GM21825 (cell line): ENCODE measurements at regions not wholly inside any gene's neighbourhood (a gene's known extent, or its start where the extent isn't known, plus 50 kb on each side); places are given as distances from the start of the nearest gene placed in this dataset.
"Not testable (repeated sequence)": the region's sequence is repeated elsewhere in the genome, so short reads cannot be mapped to it uniquely, and the experiment has no call there.

Experiments
- ATAC-seq: cut with Tn5 transposase; IDR thresholded peaks from one replicate; pipeline ENCODE4 v1.9.1; 2021; ENCODE audit warnings: mild to moderate bottlenecking, moderate library complexity; ENCODE audit not compliant: unreplicated experiment

DNA sequence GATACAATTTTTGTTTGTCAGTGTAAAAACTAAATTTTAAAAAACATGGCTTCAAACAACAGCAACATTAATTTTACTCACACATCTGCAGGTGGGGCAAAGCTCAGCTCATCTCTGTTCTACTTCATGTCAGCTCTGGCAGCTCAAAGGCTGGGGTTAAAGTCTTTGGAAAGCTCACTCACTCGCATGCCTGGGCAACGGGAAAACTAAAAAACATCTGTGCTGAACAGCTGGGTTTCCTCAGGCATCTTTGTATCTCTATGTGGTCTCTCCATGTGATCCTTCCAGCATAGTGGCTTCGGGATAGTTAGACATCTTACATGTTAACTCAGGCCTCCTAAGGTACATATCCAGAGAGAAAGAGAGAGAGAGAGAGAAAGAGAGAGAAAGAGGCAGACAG is 499.6 kb downstream of the RFPL4B start:
- no peak for ATAC-seq

- no peak for ATAC-seq
Measured at GRCh38 chr6:112851146-112851545, 504.0 kb downstream of the RFPL4B start.

- no peak for ATAC-seq
Measured at GRCh38 chr6:112853162-112853561, 506.0 kb downstream of the RFPL4B start.

- ATAC-seq: no peak
Measured at GRCh38 chr6:112863753-112864152, 516.6 kb downstream of the RFPL4B start.

DNA sequence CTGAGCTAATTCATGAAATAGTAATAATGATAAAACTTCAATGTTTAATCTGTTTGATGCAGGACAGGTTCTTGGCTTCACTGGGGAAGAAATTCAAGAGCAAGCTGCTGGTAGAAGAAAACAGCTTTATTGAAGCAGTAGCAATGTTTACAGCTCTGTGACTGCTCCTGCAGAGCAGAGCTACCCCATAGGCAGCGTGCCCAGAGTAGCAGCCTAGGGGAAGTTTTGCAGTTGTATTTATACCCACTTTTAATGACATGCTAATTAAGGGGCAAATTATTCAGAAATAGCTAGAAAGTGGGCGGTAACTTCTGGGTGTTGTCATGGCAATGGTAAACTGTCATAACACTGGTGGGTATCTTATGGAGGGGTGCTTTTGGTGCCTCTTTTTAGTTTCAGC is 518.0 kb downstream of the RFPL4B start:
- no peak for ATAC-seq

DNA sequence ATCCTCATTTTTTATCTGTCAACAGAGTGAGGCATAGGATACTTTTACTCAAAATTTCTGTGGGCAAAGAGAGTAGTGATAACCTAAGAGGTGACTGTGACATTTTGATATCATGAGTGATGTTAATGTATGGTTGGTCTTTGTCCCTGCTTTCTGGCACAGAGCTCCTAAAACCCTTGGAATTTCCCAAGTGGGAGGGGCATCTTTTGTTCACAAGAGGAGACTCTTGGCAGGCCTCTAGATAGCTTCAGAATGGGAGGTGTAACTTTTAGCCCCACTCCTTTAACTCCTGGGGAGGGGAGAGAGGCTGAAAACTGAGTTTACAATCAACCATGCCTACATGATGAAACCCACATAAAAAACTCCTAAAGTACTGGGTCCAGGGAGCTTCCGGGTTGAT is 527.8 kb downstream of the RFPL4B start:
- no peak for ATAC-seq

GRCh38 chr6:112877134-112878100 is 530.3 kb downstream of the RFPL4B start:
- ATAC-seq: no peak

GRCh38 chr6:112879920-112880413 is 532.8 kb downstream of the RFPL4B start:
- peak; percentile 63 for ATAC-seq

- ATAC-seq: no peak
Measured at GRCh38 chr6:112881027-112881426, 533.9 kb downstream of the RFPL4B start.

DNA sequence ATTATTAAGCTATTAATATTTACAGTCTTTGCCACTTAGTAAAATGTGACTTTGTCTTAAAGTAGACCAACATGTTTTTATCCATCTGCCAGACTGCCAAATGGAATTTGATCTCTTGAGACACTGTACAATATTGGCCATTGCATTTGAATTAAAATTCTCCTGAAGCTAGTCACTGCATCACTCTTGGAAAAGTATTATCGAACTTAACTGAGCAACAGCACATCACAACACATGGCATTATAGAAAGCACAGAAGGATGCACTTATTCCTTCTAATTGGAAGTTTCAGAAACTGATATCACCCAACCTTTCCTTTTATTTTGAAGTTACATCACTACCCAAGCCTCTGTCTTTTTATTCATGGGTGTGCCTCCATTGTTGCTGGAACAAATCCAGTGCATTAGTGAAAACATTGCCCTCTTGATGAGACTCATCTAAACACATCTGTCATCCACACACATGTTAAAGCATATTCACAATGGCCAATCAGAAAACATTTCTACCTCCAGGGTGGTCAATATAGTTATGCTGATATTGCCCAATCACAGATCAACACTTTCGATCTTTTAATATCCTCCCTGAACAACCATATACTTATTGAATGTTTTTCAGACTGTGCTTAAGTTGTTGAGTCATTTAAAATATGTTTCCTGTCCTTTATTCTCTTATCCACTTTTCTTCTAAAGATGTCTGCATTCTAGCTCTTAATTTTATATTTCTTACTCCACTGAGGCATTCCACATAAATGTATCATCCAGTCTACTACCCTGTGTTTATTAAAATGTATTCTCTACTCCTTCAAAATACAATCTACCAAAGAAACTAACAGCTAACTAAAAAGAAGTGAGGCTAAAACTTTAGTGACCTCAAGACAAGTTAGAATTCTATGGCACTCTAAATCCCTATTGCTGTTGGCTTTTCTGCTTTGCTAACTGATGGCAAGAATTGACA is 535.0 kb downstream of the RFPL4B start:
- no peak for ATAC-seq

DNA sequence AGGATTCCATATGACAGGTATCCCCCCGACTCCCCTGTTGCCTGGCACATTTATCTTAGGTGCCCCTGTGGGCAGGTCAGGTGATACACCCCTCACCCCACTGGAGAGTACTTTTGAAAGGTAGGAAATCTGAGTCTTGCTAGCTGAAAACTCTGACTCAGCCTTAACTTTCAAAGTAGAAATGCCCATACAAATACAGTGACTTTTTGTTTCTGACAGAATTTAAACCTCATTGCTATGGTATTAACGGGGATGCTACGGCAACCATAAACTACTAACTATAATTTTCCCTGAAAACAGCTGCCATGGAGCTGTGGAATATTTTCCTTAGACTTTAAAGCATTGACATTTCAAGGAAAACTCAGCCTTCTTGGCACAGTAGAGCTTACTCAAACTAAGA is 536.0 kb downstream of the RFPL4B start:
- no peak for ATAC-seq

DNA sequence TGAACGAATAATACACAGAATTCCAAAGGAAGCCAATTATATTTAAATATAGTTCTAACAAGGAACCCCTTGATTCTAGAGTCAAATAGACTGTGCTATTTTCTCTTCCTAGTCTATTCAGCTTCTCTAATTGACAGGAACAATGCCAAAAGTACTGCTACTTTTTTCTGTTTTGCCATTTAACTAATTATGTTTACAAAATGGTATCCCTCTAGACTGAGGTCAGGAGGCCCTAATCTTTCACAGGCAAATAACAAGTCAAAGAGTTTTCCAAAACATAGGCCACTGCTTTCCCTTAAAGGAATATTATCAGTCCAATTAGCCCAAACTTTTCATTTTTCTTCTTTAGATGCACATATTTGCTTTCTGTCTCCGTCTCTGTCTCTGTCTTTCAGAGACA is 539.3 kb downstream of the RFPL4B start:
- no peak for ATAC-seq

DNA sequence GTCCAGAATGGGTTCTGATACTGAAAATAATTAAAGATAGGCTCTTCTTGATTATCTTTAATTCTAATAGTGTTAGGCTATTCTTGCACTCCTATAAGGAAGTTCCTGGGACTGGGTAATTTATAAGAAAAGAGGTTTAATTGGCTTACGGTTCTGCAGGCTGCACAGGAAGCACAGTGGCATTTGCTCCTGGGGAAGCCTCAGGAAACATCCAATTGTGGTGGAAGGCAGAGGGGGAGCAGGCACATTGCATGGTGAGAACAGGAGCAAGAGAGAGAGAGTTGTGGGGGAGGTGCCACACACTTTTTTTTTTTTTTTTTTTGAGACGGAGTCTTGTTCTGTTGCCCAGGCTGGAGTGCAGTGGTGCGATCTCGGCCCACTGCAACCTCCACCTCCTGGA is 540.3 kb downstream of the RFPL4B start:
- ATAC-seq: not testable (repeated sequence)

- no peak for ATAC-seq
Measured at GRCh38 chr6:112899541-112899940, 552.4 kb downstream of the RFPL4B start.

DNA sequence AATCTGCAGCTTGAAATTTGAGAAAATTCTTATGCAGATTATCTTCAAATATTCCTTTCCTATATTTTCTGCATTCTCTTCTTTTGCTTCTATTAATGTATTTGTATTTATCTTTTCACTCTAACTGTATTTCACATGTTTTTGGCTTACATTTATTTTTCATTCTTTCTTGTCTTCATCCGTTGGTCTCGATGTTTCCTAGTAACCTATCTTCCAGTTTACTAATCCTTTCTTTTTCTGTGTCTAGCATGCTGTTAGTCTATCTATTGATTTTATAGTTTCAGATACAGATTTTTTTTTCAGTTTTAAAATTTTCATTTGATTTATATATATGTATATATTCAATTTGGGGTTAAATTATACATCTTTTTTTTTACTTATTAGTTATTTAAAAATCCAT is 556.2 kb downstream of the RFPL4B start:
- no peak for ATAC-seq

DNA sequence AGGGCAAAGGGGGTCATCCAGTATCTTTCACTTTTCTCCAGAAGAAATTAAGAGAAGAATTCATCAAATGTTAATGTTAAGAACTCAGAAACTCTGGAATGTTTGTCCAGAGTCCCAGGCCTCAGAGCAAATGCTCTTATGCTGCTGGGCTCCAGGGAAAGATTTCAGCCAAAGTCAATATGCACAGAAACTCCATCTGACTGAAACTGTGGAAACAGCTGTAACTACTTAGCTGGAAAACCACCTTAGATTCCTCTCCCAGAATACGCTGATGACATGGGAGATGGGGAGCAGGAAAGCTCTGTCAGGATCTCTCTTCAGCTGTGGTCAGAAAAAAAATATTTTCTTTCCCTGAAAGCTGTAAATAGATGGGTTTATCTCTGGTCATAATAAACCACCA is 559.6 kb downstream of the RFPL4B start:
- ATAC-seq: no peak

- no peak for ATAC-seq
Measured at GRCh38 chr6:112909781-112910180, 562.7 kb downstream of the RFPL4B start.

- ATAC-seq: no peak
Measured at GRCh38 chr6:112910256-112910655, 563.1 kb downstream of the RFPL4B start.

GRCh38 chr6:112911959-112912358 is 564.8 kb downstream of the RFPL4B start:
- no peak for ATAC-seq

DNA sequence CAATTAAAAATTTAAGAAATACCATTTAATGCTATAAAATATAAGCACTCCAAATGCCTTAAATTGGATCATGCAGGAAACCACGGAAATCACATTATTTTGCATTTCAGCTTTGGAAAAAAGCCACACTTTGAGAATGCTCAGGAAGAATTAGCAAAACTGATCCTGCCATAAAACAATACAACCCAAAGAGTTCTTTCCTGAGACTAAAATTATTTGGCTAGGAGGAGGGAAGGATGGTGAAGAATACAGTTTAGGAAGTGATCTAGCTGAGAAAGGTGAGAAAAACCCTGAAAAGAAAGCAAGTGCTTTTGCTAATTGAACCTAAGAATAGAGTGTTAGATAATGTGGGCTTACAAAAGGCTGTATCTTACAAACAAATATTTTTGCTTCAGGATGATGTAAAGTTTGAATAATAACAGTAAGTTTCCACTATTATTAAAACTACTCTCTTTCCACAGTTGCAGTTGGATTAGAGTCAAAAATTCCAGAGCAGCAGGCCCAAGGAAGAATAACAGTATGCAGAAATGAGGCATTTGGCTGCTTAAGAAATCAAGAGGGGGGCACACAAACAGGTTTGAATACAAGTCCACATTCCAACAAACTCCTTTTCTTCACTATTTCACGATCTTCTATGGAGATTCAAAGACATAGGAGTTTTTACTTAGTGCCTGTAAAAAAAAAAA is 565.4 kb downstream of the RFPL4B start:
- ATAC-seq: no peak

DNA sequence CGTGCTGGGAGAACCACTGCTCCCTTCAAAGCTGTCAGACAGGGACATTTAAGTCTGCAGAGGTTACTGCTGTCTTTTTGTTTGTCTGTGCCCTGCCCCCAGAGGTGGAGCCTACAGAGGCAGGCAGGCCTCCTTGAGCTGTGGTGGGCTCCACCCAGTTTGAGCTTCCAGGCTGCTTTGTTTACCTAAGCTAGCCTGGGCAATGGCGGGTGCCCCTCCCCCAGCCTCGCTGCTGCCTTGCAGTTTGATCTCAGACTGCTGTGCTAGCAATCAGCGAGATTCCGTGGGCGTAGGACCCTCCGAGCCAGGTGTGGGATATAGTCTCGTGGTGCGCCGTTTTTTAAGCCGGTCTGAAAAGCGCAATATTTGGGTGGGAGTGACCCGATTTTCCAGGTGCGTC is 572.6 kb downstream of the RFPL4B start:
- not testable (repeated sequence) for ATAC-seq
